ENCODE measurements at regions not wholly inside any gene's neighbourhood (a gene's known extent, or its start where the extent isn't known, plus 50 kb on each side); places are given as distances from the start of the nearest gene placed in this dataset.
"Not testable (repeated sequence)": the region's sequence is repeated elsewhere in the genome, so short reads cannot be mapped to it uniquely, and the experiment has no call there.

DNA sequence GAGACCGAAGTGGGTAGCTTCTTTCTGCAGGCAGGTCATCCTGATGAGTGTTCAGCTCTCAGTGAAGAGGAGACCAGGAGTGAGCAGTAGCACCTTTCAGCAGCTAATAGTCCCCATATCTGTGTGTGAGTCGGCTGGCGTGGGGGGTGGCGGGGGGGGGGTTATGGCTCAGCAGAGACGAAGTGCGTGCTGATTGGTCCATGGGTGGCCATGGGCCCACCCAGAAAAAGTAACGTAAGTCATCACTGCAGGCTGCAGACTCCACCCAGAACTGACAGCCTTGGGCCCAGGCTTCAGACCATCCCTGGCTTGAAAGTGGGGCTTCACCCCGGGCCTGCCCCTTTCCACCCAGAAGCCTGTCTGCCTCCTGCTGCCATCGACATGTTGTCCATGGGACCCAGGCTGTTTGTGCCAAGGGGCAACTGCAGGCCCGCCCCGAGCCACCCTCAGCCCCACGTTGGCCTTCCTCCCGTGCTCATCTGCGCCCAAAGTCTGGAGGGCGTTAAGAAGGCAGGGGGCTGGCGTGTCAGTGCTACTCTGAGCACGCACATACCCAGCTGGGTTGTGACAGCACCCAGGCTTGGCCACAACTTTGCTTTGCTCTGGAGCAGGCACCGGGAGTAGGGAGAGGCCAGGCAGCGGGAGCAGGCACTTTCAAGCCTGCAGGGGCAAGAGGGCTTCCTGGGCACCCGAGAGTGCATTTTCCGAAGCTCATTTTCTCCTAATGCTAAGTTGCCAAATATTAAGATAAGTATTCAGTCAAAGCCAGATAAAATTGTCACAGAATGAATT lies 511.7 kb upstream of the CDIN1 start:
- no peak for DNase-seq (ENCODE audit: low read depth in 3 of 3)

DNA sequence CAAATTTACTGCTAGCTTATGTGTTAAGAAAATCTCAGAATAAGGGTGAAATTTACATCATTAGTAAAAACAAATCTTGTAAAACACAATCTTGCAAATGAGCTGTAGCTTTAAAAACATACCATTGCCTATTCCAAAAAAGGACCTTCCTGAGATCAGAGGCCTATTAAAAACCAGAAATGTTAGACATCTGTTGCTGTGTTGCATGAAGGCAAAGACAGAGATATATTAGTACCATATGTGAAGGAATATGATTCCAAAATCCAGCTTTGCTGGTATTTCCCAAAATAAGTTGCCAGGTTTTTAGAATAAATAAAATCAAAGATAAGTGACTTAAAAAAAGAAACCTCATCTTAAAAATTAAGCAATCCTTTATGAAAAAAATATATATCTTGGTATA lies 504.1 kb upstream of the CDIN1 start:
- DNase-seq (ENCODE audit: low read depth in 3 of 3): no peak

DNA sequence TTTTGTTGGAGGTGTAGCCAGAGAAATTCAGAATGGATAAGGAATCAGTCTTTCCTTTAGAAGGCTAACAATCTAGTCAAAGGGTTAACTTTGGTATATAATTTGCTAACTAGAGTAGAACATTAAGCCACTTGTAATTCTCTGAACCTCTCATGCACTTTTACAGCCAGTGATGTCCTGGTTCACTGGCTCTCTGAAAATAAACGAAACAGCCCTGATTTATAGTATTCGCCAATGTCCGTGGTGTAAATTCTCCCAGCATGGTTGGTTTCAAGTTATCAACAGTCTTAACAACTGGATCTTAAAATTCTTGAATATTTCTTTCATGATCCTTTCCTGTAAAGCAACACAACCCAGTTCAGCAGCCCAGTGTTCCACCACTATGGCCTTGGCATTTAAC lies 500.4 kb upstream of the CDIN1 start:
- DNase-seq (ENCODE audit: low read depth in 3 of 3): no peak

DNA sequence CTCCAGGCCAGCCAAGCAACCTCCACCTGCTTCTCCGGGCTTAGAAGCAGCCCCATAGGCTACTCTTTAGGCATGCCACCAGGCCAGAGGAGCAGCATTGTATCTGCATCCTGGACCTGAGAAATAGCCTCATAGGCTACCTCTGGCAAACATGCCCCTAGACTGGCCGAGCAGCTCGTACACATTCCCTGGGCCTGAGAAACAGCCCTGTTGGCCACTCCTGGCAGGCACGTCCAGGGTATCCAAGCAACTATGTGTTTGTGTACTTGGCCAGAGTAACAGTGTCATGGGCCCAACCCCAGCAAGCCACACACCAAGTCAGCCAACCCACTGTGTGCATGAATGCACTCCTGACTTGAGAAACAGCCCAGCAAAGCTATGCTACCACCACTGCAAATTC lies 498.7 kb upstream of the CDIN1 start:
- DNase-seq (ENCODE audit: low read depth in 3 of 3): no peak

DNA sequence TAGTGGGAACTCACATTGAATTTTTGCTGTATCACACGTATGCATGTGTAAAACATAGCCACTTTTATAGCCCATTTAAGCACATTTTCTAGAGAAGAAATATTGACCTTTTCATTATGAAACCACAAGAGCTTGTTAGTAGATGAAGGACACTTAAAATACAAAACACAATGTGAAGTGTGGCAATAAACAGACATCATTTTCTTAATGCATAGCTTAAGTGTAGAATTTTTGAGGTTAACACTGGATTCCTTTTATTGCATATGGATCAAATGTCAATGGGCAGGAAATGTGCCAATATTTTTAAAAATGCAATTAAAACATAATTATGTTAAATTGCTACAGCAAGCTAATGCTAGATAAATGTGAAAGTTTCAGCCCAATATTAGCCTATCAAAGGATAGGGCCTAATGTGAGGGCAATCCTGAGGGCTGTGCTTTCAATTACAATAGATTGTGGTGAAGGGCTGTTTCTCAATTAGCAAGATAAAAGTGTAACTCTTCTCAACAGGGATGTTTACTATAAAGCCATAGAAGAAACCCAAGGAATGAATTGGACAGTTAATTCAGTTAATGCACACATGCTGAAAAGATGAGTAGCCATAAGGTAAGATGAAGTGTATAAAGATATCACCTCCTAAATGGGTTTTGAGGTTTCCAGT lies 489.0 kb upstream of the CDIN1 start:
- DNase-seq (ENCODE audit: low read depth in 3 of 3): no peak

DNA sequence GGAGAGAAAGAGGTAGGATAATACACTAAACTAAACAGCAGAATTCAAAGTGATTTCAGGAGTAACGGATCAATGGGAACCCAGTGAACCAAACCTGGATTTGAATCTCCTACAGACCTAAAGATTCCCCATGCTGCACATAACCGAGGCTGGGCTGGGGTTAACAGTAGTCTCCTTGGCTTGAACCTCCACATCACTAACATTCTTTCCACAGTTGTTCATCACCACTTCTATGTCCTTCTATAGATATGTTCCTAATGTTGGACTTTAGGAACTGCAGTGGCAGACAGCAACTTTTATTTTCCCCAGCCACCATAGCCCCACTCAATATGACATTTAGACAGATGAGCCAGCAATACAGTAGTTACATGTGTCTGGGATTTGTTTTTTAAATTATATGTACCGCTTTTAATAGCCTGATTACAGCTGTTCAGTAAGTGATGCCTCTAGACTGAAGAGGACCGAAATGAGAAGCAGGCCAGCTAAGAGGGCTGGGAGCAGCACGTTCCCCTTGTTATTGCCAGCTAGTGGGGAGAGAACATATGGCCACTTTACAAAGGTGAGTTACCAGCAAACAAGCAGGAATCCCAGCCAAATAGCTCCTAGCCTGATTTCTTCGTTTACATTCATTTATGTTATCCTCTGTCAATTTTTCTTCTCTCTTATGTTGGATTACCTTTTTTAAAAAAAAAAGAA lies 472.6 kb upstream of the CDIN1 start:
- DNase-seq (ENCODE audit: low read depth in 3 of 3): no peak

DNA sequence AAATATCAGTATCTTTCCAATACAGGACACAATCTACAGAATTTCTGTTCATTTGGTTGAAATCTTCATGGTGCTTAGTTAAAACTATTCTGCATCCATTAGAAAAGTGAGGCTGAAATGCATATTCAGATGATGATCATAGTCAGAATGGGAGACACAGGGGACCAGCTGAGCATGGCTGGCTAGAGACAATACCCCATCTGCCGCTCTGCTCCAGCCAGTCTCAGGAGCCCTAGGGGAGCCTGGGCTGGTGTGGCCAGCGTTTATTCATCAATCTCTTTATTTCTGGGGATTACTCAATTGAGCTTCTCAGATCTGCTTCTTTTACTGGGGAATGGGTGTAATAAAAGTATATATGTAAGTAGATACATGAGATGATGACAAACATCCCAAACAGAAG lies 470.9 kb upstream of the CDIN1 start:
- DNase-seq (ENCODE audit: low read depth in 3 of 3): no peak

DNA sequence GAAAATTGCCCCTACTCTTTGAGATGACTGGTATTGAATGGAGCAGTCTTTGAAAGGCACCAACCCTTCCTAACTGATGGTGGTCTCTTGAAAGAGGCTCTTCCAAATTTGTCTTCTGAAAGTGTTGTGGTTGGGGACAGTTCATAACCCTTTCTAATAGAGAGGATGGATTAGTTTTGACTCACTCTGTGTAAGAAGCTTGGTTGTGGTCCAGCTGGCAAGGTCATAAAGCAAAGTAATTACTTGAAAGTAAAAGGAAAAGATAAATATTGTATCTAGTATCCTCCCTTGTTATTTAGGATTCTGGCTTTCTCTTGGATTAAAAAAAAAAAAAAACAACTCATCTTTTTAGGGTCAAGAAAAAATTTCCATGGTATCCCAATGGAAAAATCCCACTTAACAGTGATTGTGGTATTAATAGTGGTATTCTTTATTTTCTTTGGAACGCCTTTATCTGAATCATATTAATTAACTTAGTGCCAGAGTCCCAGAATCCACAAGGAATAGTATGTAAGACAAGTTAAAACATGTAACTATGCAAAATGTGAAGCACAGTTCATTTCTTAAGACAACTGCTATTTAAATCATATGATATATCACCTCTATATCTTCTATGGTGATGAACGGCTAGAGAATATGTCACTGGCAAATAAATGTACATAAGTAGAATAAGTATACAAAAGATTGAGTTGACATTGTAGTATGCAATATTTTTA lies 469.3 kb upstream of the CDIN1 start:
- DNase-seq (ENCODE audit: low read depth in 3 of 3): no peak

DNA sequence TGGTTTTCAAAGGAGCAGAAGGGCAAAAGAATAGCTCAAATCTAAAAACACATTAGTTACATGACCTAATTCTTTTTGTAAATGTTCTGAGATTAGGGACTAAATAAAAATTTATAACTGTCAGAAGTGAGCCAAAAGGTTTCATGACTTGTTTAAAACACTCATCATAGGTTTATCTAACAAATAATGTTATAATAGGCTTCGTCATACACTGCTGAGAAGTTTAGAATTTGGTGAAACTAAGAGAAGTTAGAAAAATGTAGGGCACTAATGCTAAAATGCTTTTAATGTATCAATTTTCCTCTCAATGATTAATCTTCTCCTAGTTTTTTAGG lies 468.8 kb upstream of the CDIN1 start:
- no peak for DNase-seq (ENCODE audit: low read depth in 3 of 3)

DNA sequence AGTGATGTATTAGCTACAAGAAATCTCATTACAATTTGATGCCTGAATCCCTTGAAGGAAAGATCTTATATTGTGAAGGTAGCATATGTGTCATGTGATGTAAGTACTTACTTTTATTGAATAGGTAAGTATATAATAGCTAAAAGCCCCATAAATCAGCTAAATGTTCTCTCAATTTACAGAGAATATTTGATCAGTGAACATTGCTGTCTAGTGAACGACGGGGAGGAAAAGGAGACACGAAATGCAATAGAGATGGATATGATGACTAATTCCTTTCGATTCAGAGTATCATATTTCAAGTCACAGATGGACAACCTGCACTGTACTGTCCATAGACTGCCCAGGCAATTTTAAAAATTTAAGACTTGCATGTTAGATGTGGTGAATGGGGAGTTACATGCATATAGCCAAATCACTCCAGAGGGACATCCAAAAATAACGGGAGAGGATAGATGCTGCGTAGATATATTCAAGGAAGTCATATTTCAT lies 462.1 kb upstream of the CDIN1 start:
- no peak for DNase-seq (ENCODE audit: low read depth in 3 of 3)

DNA sequence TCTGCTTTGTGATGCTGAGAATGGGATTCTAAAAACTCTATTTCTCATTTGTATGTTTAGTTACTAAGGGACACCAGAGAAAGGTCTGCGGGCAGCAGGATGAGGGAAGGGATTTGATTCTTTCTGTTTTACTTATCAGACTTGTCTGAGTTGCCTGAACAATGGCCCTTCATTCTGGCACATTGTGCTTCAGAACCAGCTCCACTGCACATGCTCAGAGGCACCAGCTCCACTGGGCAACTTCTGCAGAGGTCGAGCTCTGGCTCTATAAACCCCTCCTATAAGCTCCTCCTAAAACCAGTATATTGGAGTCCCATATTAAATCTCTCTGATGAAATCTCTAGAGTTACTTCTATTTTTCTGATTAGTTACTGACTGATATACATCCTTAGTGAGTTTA lies 453.2 kb upstream of the CDIN1 start:
- DNase-seq (ENCODE audit: low read depth in 3 of 3): no peak

DNA sequence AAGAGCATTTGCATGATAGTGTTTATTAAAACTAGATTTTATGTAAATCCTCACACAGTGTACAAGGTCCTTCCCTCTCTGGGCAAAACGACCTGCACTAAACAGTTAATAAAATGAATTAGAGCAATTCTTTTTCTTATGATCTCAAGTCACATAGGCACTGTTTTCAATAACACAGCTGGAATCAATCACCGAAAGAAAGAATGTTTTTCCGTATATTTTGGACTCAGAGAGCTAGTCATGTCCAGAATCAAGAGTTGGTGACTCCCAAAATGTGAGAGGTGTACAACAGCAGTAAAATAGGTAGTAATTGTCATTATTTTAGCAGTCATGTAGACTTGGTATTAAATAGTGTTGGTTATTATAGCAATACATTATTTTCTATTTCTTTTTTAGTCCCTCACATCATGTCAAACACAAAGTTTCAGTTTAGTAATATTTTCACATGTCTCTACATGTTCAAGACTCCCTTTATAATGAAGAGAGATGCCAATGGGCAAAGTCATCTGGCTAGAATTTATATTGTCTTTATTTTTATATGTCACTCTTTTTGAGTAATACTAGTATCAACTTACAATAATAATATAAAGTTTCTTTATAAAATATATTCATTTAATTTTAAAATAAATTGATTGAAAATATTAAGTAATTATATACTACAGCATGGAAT lies 448.6 kb upstream of the CDIN1 start:
- DNase-seq (ENCODE audit: low read depth in 3 of 3): no peak

DNA sequence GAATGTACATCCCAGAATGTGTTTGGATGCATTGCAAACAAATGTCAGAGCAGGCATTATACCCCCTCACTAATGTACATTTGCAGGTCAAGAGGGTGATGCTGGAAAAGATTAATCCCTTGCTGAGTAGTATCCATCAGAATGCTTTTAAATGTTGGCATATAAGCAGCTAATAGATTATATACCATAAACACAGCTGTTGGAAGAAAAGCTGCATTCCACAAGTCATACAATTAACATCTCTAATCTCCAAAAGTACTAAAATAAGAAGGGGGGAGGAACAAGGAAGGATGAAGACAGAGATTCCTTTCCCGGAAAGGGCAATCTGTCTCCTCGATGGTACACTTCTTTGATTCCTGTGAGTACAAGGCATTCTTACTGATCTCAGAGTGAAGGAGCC lies 445.7 kb upstream of the CDIN1 start:
- DNase-seq (ENCODE audit: low read depth in 3 of 3): no peak

DNA sequence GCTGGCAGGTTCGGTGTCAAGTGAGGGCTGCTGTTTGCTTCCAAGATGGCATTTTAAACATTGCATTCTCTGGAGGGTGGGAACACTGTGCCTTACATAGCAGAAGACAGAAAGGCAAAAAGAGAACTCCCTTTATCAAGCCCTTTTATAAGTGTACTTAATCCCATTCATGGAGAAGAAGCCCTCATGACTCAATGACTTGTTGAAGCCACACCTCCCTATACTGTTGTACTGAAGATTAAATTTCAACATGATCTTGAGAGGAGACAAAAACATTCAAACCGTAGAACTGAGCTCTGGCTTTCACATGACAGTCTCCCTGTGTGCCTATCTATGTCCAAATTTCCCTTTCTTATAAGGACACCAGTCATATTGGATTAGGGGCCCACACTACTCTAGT lies 443.4 kb upstream of the CDIN1 start:
- DNase-seq (ENCODE audit: low read depth in 3 of 3): no peak

DNA sequence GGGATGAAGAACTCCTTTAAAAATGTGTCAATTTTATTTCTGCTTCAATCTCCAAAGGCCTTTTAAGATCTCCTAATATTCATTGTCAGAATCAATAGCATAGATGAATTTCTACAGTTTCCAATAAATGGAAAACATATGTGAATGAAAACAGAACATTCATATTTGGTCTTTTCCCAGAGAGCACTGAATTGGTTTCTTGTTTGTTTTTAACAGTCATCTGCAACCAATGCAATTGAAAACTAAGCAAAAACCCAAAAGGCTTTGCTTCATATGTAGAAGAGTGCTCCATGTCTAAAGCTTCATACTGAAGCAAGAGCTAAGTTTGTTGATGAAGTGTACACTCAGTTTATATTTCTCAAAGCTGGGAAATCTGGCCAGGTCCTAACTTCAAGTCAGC lies 426.5 kb upstream of the CDIN1 start:
- no peak for DNase-seq (ENCODE audit: low read depth in 3 of 3)

DNA sequence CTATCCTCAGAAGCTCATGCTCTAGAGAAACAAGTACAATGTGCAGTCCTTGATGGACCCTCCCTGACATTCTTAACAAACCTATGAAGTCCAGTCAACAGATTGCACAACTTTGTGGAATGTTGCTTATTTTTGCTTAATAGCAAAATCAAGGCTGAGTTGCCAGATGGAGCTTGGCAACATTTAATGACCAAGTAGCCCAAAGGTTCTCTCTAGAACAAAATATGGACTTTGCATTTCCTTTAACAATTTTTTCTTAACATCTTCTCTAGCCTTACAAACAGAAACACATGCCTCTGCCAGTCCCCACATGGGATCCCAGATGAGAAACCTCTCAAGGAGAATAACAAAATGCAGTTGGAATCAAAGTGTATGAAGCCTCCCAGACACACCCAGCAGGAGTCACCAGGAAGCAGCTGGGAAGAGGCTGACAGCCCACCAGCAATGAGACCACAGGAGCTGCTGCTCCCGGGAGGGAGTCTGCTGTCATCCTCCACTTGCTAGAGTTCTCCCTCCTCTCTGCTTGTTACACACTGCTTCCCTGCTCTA lies 422.5 kb upstream of the CDIN1 start:
- no peak for DNase-seq (ENCODE audit: low read depth in 3 of 3)

DNA sequence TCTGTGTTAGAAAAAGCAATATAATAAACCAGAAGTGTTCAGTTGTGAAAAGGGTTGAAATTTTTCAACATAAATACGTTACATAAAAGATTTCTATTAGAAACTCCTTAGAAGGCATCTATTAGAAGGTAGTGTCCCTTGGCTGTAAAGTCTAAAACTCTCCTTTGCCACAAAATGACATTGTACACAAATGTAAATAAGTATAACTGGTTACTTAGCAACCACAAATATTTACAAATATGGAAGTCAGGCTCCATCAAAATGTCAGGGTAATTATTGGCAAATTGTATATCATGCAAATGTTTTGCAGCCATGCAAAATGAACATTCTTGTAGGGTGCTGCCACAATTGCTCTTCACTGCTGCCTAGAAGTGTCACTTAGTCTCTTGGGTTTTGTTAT lies 419.1 kb upstream of the CDIN1 start:
- no peak for DNase-seq (ENCODE audit: low read depth in 3 of 3)

DNA sequence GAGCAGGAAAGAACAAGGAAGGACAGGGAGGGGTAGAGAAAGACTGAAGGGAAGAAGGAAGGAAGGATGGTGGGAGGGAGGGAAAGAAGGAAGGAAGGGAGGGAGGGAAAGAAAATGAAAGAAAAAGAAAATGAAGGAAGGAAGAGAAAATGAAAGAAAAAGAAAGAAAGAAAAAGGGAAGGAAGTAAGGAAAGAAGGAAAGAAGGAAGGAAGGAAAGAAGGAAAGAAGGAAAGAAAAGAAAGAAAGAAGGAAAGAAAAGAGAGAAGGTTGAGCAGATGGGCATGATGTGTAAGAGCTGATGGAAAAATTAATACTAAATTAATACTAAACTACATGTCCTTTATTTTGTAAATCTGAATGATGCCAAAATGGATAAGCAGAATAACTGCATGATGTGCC lies 418.3 kb upstream of the CDIN1 start:
- no peak for DNase-seq (ENCODE audit: low read depth in 3 of 3)

DNA sequence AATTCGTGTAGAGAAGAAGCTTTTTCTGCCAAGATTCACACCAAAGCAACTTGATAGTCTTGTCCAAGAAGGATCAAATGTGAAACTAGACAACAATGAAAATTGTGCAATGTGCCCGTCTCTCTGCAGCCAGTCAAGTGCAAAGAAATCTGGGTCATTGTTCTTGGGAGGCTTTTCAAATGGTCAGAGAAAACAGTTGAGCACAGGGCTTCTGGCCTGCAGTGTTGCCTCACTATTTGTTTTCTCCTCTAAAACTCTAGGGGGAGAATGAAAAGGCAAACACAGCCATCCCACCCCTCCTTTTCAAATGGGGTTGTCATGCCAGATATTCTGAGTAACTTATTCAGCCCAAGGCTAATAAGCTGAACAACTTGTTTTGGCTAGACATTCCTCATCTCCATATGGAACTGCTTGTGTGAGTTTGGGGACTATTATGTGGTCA lies 417.6 kb upstream of the CDIN1 start:
- DNase-seq (ENCODE audit: low read depth in 3 of 3): no peak

DNA sequence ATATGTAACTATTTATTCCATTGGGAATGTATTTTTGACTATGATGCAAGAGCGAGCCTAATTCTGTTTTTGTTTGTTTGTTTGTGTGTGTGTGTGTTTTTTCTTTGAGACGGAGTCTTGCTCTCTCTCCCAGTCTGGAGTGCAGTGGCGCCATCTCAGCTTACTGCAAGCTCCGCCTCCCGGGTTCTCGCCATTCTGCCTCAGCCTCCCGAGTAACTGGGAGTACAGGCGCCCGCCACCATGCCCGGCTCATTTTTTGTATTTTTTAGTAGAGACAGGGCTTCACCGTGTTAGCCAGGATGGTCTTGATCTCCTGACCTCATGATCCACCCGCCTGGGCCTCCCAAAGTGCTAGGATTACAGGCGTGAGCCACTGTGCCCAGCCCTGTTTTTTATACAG lies 415.4 kb upstream of the CDIN1 start:
- not testable (repeated sequence) for DNase-seq (ENCODE audit: low read depth in 3 of 3)

DNA sequence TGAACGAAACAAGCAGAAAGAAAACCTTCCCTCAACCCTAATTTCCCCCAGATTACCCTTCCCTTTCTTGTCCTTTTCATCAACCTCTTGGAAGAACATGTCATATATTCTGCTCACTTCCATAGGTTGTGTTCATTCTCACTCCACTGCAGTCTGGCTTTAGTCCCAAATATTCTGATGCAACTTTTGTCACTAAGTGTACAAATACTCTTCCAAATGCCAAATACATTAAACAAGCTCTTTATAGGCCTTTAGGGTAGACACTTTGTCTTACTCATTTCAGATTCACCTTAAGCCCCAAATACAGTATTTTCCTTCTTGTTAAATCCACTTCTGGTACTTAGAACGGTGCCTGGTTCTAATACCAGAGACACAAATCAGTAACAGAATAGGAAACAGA lies 406.5 kb upstream of the CDIN1 start:
- no peak for DNase-seq (ENCODE audit: low read depth in 3 of 3)

Measured in stimulated activated CD4-positive, alpha-beta T cell treated with anti-CD3 and anti-CD28 coated beads, TNF-alpha, amount 100 ng/mL, for 24 hours (primary cell).